Loucy (cell line): ENCODE measurements at regions not wholly inside any gene's neighbourhood (a gene's known extent, or its start where the extent isn't known, plus 50 kb on each side); places are given as distances from the start of the nearest gene placed in this dataset.

Experiments used
- H2AFZ ChIP-seq: fragments of 200-600 bp; sonication (generic); 2 replicates; pipeline ENCODE4 v1.6.0; 2016; ENCODE audit warnings: antibody characterized with exemption, mild to moderate bottlenecking, low read length, moderate library complexity
- H3F3A ChIP-seq: fragments of 200-600 bp; 2 replicates; pipeline ENCODE4 v1.6.0; 2016; ENCODE audit warnings: antibody characterized with exemption, low read depth, mild to moderate bottlenecking
- H3K27me3 ChIP-seq: fragments of 200-600 bp; sonication (generic); 2 replicates; pipeline ENCODE4 v1.6.1; 2014; ENCODE audit warnings: low read length, mild to moderate bottlenecking; ENCODE audit not compliant: insufficient read depth, poor library complexity, severe bottlenecking
- H3K36me3 ChIP-seq: fragments of 200-600 bp; sonication (generic); 2 replicates; pipeline ENCODE4 v1.6.1; 2016; ENCODE audit warnings: low read length; ENCODE audit not compliant: insufficient read depth
- H3K4me1 ChIP-seq: fragments of 200-600 bp; sonication (generic); 2 replicates; pipeline ENCODE4 v1.5.1; 2014; ENCODE audit warnings: low read length, mild to moderate bottlenecking; ENCODE audit not compliant: insufficient read depth, poor library complexity, severe bottlenecking
- H3K4me2 ChIP-seq: fragments of 200-600 bp; sonication (generic); 2 replicates; pipeline ENCODE4 v1.6.0; 2014; ENCODE audit warnings: antibody characterized with exemption, low read length, low read depth, mild to moderate bottlenecking; ENCODE audit not compliant: poor library complexity, severe bottlenecking
- H3K4me3 ChIP-seq: fragments of 200-600 bp; sonication (generic); 2 replicates; pipeline ENCODE4 v1.5.1; 2014; ENCODE audit warnings: low read length, mild to moderate bottlenecking, mixed read lengths; ENCODE audit not compliant: poor library complexity, severe bottlenecking
- H3K79me2 ChIP-seq: fragments of 200-600 bp; sonication (generic); 2 replicates; pipeline ENCODE4 v1.6.1; 2014; ENCODE audit warnings: low read length; ENCODE audit not compliant: insufficient read depth
- H3K9ac ChIP-seq: fragments of 200-600 bp; sonication (generic); 2 replicates; pipeline ENCODE4 v1.6.0; 2014; ENCODE audit warnings: mild to moderate bottlenecking, low read depth, low read length, moderate library complexity; ENCODE audit not compliant: poor library complexity, severe bottlenecking
- H3K9me2 ChIP-seq: fragments of 200-600 bp; sonication (generic); replicated peaks from 2 replicates; pipeline ENCODE4 v1.6.1; 2016; ENCODE audit warnings: low read depth, low read length, mixed read lengths
- H3K9me3 ChIP-seq: fragments of 200-600 bp; sonication (generic); 2 replicates; pipeline ENCODE4 v1.6.1; 2014; ENCODE audit warnings: mild to moderate bottlenecking, antibody characterized with exemption, low read length, low read depth; ENCODE audit not compliant: insufficient read depth
- H4K20me1 ChIP-seq: fragments of 200-600 bp; sonication (generic); 2 replicates; pipeline ENCODE4 v1.6.0; 2014; ENCODE audit warnings: antibody characterized with exemption, low read length, mild to moderate bottlenecking; ENCODE audit not compliant: insufficient read depth, poor library complexity, severe bottlenecking
- EZH2phosphoT487 ChIP-seq: fragments of 200-600 bp; IDR thresholded peaks from 2 replicates; pipeline ENCODE4 v1.6.1; 2018; ENCODE audit warnings: antibody characterized with exemption, mild to moderate bottlenecking, moderate library complexity, borderline replicate concordance
- TF ChIP-seq, protein P1 (sequence below): fragments of 200-600 bp; sonication (generic); conservative IDR thresholded peaks from 2 replicates; pipeline ENCODE4 v1.5.1; 2014; ENCODE audit warnings: mild to moderate bottlenecking, antibody characterized with exemption, low read length

DNA sequence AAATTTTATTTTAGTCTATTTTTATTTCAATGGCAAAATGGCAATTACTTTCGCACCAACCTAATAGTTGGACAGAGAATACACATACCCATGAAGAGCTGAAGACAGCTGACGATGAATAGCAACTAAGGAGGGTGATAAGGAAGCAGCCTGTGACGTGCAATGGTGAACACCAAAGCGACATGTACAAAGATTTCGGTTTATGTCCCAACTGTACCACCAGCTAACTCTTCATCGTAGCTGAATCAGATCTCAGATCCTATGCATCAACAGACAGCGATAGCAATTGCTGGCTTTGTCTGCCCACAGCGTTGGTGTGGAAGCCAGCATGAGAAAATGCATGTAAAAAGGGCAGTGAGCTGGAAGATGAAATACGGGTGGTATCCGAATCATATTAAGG lies 130.6 kb upstream of the ANKH start:
- H3K79me2 ChIP-seq = no peaks in the 10 kb centered on the region
- no peaks in the 10 kb centered on the region for H3K36me3 ChIP-seq
- H3K4me2 ChIP-seq = no peak overlapping the region
- H3K4me1 ChIP-seq = peaks cover 9% of the 10 kb centered on the region
- no peak for TF ChIP-seq EZH2phosphoT487
- TF ChIP-seq, protein P1, sequence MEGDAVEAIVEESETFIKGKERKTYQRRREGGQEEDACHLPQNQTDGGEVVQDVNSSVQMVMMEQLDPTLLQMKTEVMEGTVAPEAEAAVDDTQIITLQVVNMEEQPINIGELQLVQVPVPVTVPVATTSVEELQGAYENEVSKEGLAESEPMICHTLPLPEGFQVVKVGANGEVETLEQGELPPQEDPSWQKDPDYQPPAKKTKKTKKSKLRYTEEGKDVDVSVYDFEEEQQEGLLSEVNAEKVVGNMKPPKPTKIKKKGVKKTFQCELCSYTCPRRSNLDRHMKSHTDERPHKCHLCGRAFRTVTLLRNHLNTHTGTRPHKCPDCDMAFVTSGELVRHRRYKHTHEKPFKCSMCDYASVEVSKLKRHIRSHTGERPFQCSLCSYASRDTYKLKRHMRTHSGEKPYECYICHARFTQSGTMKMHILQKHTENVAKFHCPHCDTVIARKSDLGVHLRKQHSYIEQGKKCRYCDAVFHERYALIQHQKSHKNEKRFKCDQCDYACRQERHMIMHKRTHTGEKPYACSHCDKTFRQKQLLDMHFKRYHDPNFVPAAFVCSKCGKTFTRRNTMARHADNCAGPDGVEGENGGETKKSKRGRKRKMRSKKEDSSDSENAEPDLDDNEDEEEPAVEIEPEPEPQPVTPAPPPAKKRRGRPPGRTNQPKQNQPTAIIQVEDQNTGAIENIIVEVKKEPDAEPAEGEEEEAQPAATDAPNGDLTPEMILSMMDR = no peak
- H3K4me3 ChIP-seq = no peak overlapping the region
- H3F3A ChIP-seq = no peaks in the 10 kb centered on the region
- H3K9me3 ChIP-seq = no peaks in the 10 kb centered on the region
- H3K27me3 ChIP-seq = no peaks in the 10 kb centered on the region
- no peaks in the 10 kb centered on the region for H4K20me1 ChIP-seq
- no peak overlapping the region for H2AFZ ChIP-seq
- H3K9ac ChIP-seq = no peak overlapping the region
- no peaks in the 10 kb centered on the region for H3K9me2 ChIP-seq

DNA sequence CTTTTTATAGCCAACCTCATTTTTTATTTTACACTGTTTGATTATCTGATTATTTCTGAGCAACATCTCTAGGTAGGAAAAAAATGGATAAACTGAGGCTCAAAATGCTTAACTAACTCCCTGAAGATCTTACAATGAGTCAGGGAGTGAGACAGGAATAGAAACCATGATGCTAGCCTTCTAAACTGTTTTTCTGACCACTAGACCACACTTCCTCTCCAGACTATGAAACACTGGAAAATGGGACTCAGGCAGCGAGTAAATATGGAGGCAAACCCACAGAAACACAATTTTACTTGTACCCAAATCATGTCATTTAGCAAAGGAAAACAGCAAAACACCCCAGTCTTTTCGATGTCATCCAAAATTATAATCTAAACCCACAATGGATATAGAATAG lies 129.9 kb upstream of the ANKH start:
- Histone ChIP-seq H3K9ac (no peak overlapping the region), H3K4me3 (no peak overlapping the region), H3K9me3 (no peaks in the 10 kb centered on the region), H2AFZ (no peak overlapping the region), H3F3A (no peaks in the 10 kb centered on the region), H3K4me1 (peaks cover 9% of the 10 kb centered on the region), H3K9me2 (no peaks in the 10 kb centered on the region), H3K4me2 (no peak overlapping the region), H3K36me3 (no peaks in the 10 kb centered on the region), H3K27me3 (no peaks in the 10 kb centered on the region), H3K79me2 (no peaks in the 10 kb centered on the region), H4K20me1 (no peaks in the 10 kb centered on the region)
- TF ChIP-seq, protein P1 = no peak
- no peak for TF ChIP-seq EZH2phosphoT487

DNA sequence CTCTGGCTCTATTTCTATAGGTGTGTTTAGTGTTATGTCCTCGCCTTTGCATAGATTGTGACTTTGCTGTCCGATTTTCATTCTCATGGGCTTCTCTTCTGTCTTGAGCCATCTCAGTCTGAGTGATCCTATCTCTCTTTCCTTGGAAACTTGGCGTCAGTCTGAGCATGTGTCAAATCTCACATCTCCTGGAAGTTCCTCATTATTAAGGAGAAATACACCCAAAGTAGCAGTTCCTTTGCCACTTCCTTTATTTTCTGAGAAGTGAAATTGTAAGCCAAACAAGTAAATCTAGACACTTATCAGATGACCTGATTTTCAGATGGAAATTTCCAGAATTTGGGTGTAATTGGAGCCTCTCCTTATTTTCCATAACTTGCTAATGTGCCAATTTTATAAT lies 126.9 kb upstream of the ANKH start:
- Histone ChIP-seq H3K9ac (no peak overlapping the region), H3K4me3 (no peak overlapping the region), H3K9me3 (no peaks in the 10 kb centered on the region), H2AFZ (no peak overlapping the region), H3K4me2 (no peak overlapping the region), H3K36me3 (no peaks in the 10 kb centered on the region), H4K20me1 (no peaks in the 10 kb centered on the region), H3K9me2 (no peaks in the 10 kb centered on the region), H3F3A (no peaks in the 10 kb centered on the region), H3K79me2 (no peaks in the 10 kb centered on the region), H3K27me3 (no peaks in the 10 kb centered on the region), H3K4me1 (peaks cover 16% of the 10 kb centered on the region)
- TF ChIP-seq, protein P1 = no peak
- no peak for TF ChIP-seq EZH2phosphoT487
